Posterior vena cava (tissue), 2 donors: ENCODE measurements at regions not wholly inside any gene's neighbourhood (a gene's known extent, or its start where the extent isn't known, plus 50 kb on each side); places are given as distances from the start of the nearest gene placed in this dataset.
A peak's percentile ranks its signal among the peaks of the same experiment; 100 is the strongest.

ENCODE experiments used
- DNase-seq: peaks from one replicate; pipeline ENCODE4 v3.0.0-alpha.2; 2020; ENCODE audit warnings: low spot score
- intact Hi-C, 2 donors: fragments of 100-400 bp; cut with DNase I; formaldehyde crosslinking; loops; one replicate each; pipeline versions ENCODE4 v1.14.1 to v1.14.2; 2022 to 2023
- donor health status: DM: yes; HTN: yes; CAD: no.
- donor health status: DM: yes; HTN: yes; CAD: no.

GRCh38 chr6:153898360-153899059 lies 140.5 kb upstream of the OPRM1 start:
- intact Hi-C loops, result no loop called here
- no peak for DNase-seq

DNA sequence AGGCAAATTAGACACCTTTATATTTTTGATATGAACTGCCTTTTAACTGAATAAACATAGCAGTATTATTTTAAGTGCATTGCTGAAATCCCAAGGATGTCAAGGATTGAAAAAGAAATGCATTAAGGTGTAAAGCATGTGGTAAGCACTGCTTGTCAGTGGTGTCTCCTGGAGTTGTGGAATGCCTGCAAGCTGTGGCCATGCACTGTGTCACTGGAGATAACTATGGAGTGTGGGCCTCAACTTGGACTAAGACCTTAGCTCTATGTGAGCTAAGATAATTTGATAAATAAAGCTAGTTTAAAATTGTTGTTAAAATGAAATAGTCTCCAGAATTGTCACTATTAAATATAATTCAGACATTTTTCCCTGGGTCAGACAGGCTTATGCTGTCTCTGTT lies 156.6 kb upstream of the OPRM1 start:
- DNase-seq, result no peak
- intact Hi-C loops, result no loop called here

DNA sequence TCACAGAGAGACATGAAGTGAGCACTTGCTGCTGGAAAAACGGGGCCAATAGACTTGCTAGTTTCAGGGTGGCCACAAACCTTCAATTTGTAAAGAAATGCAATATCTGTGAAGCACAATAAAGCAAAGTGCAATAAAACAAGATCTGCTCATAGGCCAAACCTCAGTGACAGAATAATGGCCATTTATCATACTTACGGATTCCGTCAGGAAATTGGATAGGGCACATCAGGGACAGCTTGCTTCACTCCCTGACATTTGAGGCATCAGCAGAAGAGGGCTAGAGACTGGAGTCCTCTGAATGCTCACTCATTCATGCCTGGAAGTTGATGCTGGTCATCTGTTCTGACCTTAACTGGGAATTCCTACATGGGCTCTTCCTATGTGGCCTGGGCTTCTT lies 165.5 kb upstream of the OPRM1 start:
- DNase-seq, result no peak
- intact Hi-C loops, result no loop called here

DNA sequence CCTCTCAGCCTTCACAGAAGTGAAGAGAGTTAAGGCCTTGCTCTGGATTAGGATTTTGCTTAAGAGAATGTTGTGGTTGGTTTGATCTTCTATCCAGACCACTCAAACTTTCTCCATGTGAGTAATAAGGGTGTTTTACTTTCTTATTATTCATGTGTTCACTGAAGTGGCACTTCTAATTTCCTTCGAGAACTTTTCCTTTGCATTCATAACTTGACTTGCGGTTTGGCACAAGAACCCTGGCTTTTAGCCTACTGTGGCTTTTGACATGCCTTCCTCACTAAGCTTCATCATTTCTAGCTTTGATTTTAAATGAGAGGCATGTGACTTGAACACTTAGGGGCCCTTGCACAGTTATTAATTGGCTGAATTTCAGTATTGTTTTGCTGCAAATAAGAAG lies 166.1 kb upstream of the OPRM1 start:
- intact Hi-C loops, result no loop called here
- no peak for DNase-seq

GRCh38 chr6:153862927-153863326 lies 176.1 kb upstream of the OPRM1 start:
- intact Hi-C loops, result no loop called here

DNA sequence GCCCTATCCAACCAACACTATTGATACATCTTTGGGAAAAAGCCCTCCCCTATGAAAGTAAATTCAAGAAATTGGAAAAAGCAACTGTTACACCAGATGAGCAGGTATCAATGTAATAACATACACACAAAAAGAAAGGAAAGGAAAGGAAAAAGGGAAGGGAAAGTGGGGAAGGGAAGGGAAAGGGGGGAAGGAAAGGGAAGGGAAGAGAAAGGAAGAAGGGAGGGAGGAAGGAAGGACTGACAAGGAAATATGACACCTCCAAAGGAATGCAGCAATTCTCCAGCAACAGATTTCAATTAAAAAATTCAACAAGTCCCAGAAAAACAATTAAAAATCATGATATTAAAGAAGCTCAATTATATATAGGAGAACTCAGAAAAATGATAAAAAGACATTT lies 176.9 kb upstream of the OPRM1 start:
- no peak for DNase-seq
- intact Hi-C loops, result no loop called here

More at GRCh38 chr6:153862927-153863326, 176.1 kb upstream of the OPRM1 start:
- no peak for DNase-seq

- no peak for DNase-seq
- intact Hi-C loops, result no loop called here
Measured at GRCh38 chr6:153858529-153858928, 180.5 kb upstream of the OPRM1 start.

- peak; percentile 74 for DNase-seq
- intact Hi-C loops, result no loop called here
Measured at GRCh38 chr6:153856929-153857376, 182.1 kb upstream of the OPRM1 start.

- DNase-seq, result no peak
Measured at GRCh38 chr6:153852481-153852880, 186.6 kb upstream of the OPRM1 start.

DNA sequence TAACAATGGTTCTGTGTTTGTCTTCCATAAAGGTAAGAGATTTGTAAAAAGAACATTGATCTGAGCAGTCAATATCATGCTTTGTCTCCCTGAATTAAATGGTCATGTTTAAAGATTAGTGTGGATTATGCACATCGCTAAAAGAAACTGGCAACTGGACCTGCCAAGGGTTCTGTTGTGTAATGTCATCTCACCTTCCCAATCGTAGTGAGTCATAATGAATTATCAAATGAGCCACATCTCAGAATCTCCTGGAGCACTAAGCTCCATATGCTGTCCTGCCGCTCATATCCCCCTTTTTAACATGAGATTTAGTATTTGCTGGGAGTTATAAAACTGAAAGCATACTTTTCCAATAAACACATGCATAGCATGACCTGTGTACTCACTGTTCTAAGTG lies 187.0 kb upstream of the OPRM1 start:
- intact Hi-C loops, result no loop called here
- DNase-seq, result no peak

More at GRCh38 chr6:153852481-153852880, 186.6 kb upstream of the OPRM1 start:
- intact Hi-C loops, result no loop called here

- no peak for DNase-seq
- intact Hi-C loops, result no loop called here
Measured at GRCh38 chr6:153849072-153849779, 189.8 kb upstream of the OPRM1 start.

GRCh38 chr6:153843420-153843819 lies 195.6 kb upstream of the OPRM1 start:
- intact Hi-C loops, result no loop called here
- DNase-seq, result no peak

DNA sequence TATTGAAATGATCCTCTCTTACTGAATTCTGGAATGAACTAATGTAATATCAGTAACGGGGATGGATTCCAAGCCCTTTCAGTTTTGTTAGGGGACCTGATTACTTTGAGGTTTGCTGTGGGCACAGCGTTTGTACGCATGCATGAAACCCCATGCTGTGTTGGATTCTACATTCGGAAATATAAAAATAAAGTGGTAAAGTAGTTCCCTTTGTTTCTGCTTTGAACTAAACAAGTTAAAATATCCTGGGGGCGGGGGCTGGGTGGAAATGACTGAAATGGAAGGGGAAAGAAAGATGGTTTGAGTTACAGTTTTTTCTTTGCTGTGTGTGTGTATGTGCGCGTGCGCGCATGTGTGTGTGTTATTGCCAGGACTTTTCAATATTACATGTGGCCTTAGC lies 196.5 kb upstream of the OPRM1 start:
- intact Hi-C loops, result no loop called here
- no peak for DNase-seq

GRCh38 chr6:153840039-153840850 lies 198.8 kb upstream of the OPRM1 start:
- intact Hi-C loops, result no loop called here
- DNase-seq, result no peak

GRCh38 chr6:153832543-153832942 lies 206.5 kb upstream of the OPRM1 start:
- intact Hi-C loops, result no loop called here
- DNase-seq, result no peak

DNA sequence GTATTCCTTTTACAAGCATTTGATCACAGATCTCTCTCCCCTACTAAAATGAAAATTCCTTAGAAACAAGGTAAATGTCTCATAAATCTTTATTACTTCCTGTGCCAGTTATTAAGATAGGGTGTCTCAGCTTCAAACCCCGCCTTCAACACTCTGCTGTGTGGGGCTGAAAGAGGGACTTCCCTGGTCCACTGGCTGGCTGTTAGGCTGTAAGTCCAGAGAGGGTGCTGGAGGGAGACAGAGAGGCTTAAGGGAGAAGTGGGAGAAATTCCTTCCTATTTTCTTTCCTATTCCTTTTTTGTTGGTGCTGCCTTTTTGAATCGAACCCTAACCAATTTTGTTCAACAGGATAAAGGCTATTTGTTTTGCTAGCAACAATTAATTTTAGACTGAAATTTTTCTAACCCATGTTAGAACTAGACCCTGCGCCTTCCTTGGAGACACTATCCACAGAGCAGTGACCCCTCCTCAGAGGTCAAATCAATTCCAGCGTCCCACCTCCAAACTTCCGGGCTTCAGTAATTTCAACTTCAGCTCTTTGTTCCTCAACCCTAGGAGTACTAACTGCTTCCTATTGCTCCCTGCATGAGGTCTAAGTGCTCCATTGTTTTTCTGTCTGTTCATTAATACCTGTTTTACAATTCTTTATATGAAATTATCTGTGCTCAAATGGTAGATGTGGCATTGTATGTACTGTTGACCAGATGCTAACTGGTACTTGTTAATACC lies 207.5 kb upstream of the OPRM1 start:
- intact Hi-C loops, result no loop called here
- no peak for DNase-seq

DNA sequence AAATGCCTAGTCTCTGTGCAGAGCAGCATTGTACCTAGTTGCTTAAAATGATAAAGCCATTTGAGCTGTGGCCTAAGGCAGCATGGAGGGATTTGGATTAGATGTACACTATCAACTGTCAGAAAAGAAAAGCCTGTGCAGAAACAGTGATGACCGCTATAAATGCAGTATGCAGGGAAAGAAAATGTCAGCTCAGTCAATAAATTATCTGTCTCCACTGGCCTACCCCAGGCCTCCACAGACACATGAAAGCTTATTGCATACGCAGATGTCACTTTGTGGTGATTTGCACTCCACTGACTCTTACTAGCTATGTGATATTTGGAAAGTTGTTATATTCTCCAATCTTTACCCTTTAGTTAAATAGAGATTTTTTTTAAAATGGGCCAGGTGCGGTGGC lies 221.9 kb upstream of the OPRM1 start:
- intact Hi-C loops, result loop anchor here in 1 of 2 donors (5.0 kb wide), 1 partner anchor 680 kb away; no protein-coding TSS in a partner anchor
- DNase-seq, result no peak

DNA sequence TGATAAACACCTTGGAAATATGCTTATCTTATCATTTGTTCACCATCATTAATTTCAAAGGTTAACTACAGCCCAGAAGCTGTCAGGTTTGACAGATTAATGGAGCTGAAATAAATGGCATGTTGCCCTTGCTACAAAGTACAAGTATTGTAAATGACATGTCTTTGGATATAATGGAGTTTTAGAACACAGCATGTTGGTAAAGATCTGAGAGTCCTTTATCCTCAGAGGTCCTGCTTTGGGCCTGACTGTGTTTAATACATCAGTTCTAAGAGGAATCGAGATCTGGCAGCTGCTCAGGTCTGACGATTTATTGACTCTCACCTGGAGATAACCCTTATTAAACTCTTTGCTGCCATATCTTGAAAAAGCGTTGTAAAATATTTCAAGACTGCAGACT lies 222.7 kb upstream of the OPRM1 start:
- intact Hi-C loops, result loop anchor here in 1 of 2 donors (5.0 kb wide), 1 partner anchor 679 kb away; no protein-coding TSS in a partner anchor

GRCh38 chr6:153814136-153814535 lies 224.9 kb upstream of the OPRM1 start:
- intact Hi-C loops, result no loop called here
- DNase-seq, result no peak

More for the DNA sequence above, 222.7 kb upstream of the OPRM1 start:
- DNase-seq, result no peak
